GM10266 (cell line): ENCODE measurements at regions not wholly inside any gene's neighbourhood (a gene's known extent, or its start where the extent isn't known, plus 50 kb on each side); places are given as distances from the start of the nearest gene placed in this dataset.

Source experiments
- DNase-seq: peaks from one replicate; pipeline ENCODE4 v3.0.0; 2012; ENCODE audit errors: extremely low spot score
- TF ChIP-seq, protein P1 (sequence below): IDR thresholded peaks from 2 replicates; pipeline ENCODE4 v1.5.1; 2012; ENCODE audit warnings: mild to moderate bottlenecking, low read depth; ENCODE audit not compliant: control insufficient read depth, insufficient read depth; ENCODE audit errors: missing control alignments

DNA sequence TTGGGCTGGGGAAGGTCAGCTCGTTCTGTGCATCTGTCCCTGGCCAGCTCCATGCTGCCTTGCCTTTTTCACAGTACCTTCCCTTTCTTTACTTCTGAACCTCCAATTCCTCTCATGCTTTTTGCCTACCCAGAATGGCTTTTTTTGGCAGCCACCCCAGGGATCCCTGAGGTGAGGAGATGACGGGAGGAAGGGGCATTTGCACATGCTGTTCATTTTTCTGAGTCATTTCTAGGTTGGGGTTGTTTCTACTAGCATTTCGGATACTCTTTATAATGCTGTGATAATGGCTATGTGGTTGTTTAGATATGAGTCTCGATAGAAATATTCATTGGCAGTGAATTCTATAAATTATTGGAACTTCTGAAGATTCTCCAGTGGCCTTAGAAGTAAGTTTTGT lies 415.1 kb upstream of the FZD8 start:
- DNase-seq, result no peak
- TF ChIP-seq, protein P1, sequence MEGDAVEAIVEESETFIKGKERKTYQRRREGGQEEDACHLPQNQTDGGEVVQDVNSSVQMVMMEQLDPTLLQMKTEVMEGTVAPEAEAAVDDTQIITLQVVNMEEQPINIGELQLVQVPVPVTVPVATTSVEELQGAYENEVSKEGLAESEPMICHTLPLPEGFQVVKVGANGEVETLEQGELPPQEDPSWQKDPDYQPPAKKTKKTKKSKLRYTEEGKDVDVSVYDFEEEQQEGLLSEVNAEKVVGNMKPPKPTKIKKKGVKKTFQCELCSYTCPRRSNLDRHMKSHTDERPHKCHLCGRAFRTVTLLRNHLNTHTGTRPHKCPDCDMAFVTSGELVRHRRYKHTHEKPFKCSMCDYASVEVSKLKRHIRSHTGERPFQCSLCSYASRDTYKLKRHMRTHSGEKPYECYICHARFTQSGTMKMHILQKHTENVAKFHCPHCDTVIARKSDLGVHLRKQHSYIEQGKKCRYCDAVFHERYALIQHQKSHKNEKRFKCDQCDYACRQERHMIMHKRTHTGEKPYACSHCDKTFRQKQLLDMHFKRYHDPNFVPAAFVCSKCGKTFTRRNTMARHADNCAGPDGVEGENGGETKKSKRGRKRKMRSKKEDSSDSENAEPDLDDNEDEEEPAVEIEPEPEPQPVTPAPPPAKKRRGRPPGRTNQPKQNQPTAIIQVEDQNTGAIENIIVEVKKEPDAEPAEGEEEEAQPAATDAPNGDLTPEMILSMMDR, result no peak

DNA sequence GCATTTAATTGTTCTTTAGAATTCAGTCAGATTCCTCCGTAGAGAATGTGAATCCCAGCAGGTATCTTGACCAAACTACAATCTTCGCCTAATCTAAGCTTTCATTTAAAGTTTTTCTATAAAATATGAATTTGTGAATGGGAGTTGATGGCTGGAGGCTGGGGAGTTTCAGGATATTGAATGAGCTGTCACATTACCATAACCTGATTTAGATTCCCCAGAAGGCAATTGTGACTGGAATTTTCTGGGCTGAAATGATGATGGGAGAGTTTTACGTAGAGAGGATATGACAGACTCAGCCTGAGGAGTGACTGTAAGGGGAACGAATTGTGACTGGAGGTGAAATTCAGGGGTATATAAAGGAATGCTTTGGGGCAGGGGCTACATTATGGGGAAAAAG lies 411.7 kb upstream of the FZD8 start:
- no peak for DNase-seq
- TF ChIP-seq, protein P1, result no peak

DNA sequence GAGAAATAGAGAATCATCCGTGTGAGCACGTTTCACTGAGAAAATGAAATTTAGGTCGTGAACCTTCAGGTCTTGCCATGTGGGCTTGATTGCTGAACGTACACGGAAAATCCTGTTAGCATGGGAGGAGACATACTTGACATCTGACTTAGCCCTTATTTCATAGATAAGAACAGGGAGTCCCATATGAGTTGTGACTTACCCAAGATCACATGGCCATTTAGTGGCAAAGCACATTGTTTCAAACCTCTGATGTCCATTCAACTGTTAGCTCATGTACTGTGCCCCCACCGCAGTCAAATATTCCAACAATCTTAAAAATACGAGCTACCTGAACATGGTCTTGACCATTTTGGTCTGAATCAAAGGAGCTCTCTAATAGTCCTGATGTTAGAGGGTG lies 411.2 kb upstream of the FZD8 start:
- no peak for DNase-seq
- TF ChIP-seq, protein P1, result no peak

DNA sequence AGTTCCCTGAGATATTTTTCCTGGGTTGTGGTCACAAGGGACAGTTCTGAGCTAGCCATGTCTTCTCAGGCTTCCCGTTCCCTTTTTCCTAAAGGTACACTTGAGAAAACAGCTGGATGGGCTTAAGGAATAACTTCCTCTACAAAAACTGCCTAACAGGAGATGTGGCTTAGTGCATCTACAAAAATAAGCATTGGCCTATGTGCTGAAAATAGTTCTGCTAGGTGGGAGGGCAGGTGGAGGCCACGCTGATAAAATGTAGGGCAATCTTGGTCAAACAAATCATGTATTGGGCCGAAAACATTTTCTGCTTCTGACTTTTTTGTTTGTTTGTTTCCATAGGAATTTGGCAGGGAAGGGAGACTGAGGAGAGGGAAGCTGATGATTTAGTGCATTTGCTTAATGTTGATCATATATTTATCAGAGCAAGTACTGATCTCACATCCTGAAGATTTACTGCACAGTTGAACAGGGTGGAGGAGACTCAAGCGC lies 409.4 kb upstream of the FZD8 start:
- TF ChIP-seq, protein P1, result no peak
- no peak for DNase-seq

DNA sequence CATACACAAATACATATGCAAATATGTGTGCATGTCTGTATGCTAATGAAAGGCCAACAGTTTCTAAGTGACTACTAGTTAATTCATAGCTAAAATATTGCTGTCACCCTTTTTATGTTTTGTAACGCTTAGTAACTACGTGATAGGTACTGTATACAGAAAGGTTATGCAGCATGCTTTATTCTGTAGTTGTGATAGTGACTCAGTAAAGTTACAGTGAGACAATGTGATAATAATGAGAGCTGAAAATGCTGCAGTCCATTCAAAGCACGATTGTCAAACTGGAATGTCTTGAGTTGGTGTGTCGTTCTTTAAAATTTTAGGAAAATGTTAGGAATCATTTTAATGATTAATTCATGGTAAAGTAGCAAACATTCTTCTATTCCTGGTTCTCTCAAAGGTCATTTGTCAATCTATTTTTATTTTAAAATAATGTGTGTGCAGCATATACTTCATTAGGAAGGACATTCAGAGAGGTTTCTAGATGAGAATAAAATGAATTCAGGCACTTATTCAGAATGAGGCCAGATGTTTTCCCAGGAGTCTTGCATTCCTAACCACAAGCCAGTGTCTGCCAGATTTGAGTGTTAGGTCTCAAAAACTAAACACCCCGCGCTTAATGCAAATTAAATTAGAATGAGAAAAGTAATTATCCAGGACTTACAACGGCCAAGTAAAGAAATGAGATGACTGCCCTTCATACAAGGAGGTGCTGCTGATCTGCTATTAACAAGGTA lies 408.8 kb upstream of the FZD8 start:
- no peak for DNase-seq
- TF ChIP-seq, protein P1, result no peak

DNA sequence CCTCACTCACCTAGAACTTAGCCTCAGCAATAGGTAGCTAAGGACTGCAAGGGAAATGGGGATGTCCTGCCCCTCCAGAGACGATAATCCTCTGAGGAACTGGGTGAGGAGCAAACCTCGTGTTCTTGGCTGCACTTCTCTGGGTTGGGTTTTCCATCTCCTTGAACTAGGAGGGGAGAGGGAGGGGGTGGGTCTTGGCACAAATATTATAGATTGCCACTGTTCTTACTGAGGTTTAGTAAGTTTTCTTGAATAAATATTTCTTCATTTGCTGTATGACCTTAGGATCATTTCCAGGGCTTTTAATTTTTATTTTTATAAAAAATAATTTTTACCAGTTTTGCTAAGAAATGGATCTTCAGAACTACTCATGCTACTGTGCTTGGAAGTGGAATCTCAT lies 406.7 kb upstream of the FZD8 start:
- TF ChIP-seq, protein P1, result no peak
- no peak for DNase-seq

DNA sequence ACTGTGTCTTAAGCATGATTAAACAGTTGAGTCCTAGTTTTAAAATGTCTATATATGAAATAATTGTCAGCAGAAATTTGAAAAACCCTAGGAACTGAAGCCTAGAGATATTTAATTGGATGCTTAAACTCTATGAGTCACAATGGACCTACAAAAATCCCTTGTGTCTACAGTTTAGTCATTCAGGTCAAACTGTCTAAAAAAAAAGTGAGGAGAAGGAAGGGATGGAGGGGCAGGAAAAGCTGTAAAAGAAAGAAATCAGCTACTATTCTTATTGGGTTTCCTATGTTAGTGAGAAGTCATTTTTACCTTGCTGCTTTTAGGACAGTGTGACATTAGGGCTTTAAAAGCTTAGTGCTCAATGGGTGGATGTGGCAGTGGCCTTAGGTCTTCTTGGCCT lies 406.1 kb upstream of the FZD8 start:
- TF ChIP-seq, protein P1, result no peak
- DNase-seq, result no peak
